KMS-11 (cell line): ENCODE measurements at regions not wholly inside any gene's neighbourhood (a gene's known extent, or its start where the extent isn't known, plus 50 kb on each side); places are given as distances from the start of the nearest gene placed in this dataset.

ENCODE experiments used
- H2AFZ ChIP-seq: fragments of 200-600 bp; sonication (generic); 2 replicates; pipeline ENCODE4 v1.6.1; 2016; ENCODE audit warnings: antibody characterized with exemption, mixed run types, low read depth
- H3K27ac ChIP-seq: fragments of 200-600 bp; sonication (generic); 2 replicates; pipeline ENCODE4 v1.6.1; 2016; ENCODE audit warnings: mild to moderate bottlenecking, mixed run types
- H3K27me3 ChIP-seq: fragments of 200-600 bp; sonication (generic); 2 replicates; pipeline ENCODE4 v1.6.1; 2017; ENCODE audit warnings: mild to moderate bottlenecking, low read depth, mixed run types, moderate library complexity; ENCODE audit not compliant: insufficient read depth
- H3K36me3 ChIP-seq: fragments of 200-600 bp; sonication (generic); 2 replicates; pipeline ENCODE4 v1.6.1; 2017; ENCODE audit warnings: mild to moderate bottlenecking, mixed run types; ENCODE audit not compliant: insufficient read depth
- H3K4me1 ChIP-seq: fragments of 200-600 bp; sonication (generic); 2 replicates; pipeline ENCODE4 v1.6.1; 2016; ENCODE audit warnings: mild to moderate bottlenecking, low read depth, mixed run types; ENCODE audit not compliant: poor library complexity, severe bottlenecking
- H3K4me2 ChIP-seq: fragments of 200-600 bp; sonication (generic); 2 replicates; pipeline ENCODE4 v1.7.0; 2016; ENCODE audit warnings: mild to moderate bottlenecking, mixed run types
- H3K4me3 ChIP-seq: fragments of 200-600 bp; sonication (generic); IDR thresholded peaks from 2 replicates; pipeline ENCODE4 v1.6.1; 2017; ENCODE audit warnings: low read depth, low read length, mixed read lengths; ENCODE audit not compliant: insufficient read depth
- H3K79me2 ChIP-seq: fragments of 200-600 bp; sonication (generic); 2 replicates; pipeline ENCODE4 v1.6.1; 2016; ENCODE audit warnings: low read depth, mixed run types; ENCODE audit not compliant: insufficient read depth
- H3K9ac ChIP-seq: fragments of 200-600 bp; sonication (generic); 2 replicates; pipeline ENCODE4 v1.6.1; 2016; ENCODE audit warnings: mild to moderate bottlenecking, mixed run types
- H4K20me1 ChIP-seq: fragments of 200-600 bp; sonication (generic); 2 replicates; pipeline ENCODE4 v1.6.1; 2016; ENCODE audit warnings: mild to moderate bottlenecking, mixed run types; ENCODE audit not compliant: insufficient read depth
- CTCF ChIP-seq: fragments of 200-600 bp; sonication (generic); conservative IDR thresholded peaks from 2 replicates; pipeline ENCODE4 v1.6.1; 2017; ENCODE audit warnings: low read depth, mild to moderate bottlenecking, antibody characterized with exemption, low read length, moderate library complexity, mixed read lengths

- no peak overlapping the region for H3K4me2 ChIP-seq
- no peak for TF ChIP-seq CTCF
- no peak overlapping the region for H2AFZ ChIP-seq
- no peaks in the 10 kb centered on the region for H4K20me1 ChIP-seq
- H3K36me3 ChIP-seq: no peaks in the 10 kb centered on the region
- no peak overlapping the region for H3K27ac ChIP-seq
- H3K9ac ChIP-seq: no peak overlapping the region
- H3K4me3 ChIP-seq: no peak overlapping the region
- H3K27me3 ChIP-seq: no peaks in the 10 kb centered on the region
- H3K79me2 ChIP-seq: no peaks in the 10 kb centered on the region
- H3K4me1 ChIP-seq: no peaks in the 10 kb centered on the region
These were observed 417.6 kb downstream of the SUCLG1 start for GRCh38 chr2:84041506-84041905.

- H2AFZ ChIP-seq: no peak overlapping the region
- no peaks in the 10 kb centered on the region for H3K36me3 ChIP-seq
- no peak overlapping the region for H3K9ac ChIP-seq
- no peak overlapping the region for H3K4me3 ChIP-seq
- no peak overlapping the region for H3K27ac ChIP-seq
- no peak for TF ChIP-seq CTCF
- no peaks in the 10 kb centered on the region for H4K20me1 ChIP-seq
- H3K4me2 ChIP-seq: no peak overlapping the region
- H3K79me2 ChIP-seq: no peaks in the 10 kb centered on the region
- no peaks in the 10 kb centered on the region for H3K4me1 ChIP-seq
- H3K27me3 ChIP-seq: no peaks in the 10 kb centered on the region
These were observed 418.8 kb downstream of the SUCLG1 start for GRCh38 chr2:84040281-84040680.

- no peak overlapping the region for H3K9ac ChIP-seq
- TF ChIP-seq CTCF: no peak
- no peak overlapping the region for H2AFZ ChIP-seq
- H3K27ac ChIP-seq: no peak overlapping the region
- H3K4me3 ChIP-seq: no peak overlapping the region
- H3K79me2 ChIP-seq: no peaks in the 10 kb centered on the region
- no peaks in the 10 kb centered on the region for H4K20me1 ChIP-seq
- no peaks in the 10 kb centered on the region for H3K36me3 ChIP-seq
- H3K4me1 ChIP-seq: no peaks in the 10 kb centered on the region
- no peaks in the 10 kb centered on the region for H3K27me3 ChIP-seq
- H3K4me2 ChIP-seq: no peak overlapping the region
These were observed 420.2 kb downstream of the SUCLG1 start for GRCh38 chr2:84038866-84039265.

GRCh38 chr2:84033347-84033974 is 425.6 kb downstream of the SUCLG1 start:
- no peaks in the 10 kb centered on the region for H3K27me3 ChIP-seq
- H3K4me3 ChIP-seq: no peak overlapping the region
- no peaks in the 10 kb centered on the region for H3K79me2 ChIP-seq
- H3K4me2 ChIP-seq: peak overlapping the region; percentile 9
- no peaks in the 10 kb centered on the region for H3K36me3 ChIP-seq
- no peak overlapping the region for H3K27ac ChIP-seq
- H3K9ac ChIP-seq: no peak overlapping the region
- H2AFZ ChIP-seq: peak overlapping the region; percentile 43
- no peaks in the 10 kb centered on the region for H4K20me1 ChIP-seq
- no peak for TF ChIP-seq CTCF
- peaks cover 8% of the 10 kb centered on the region for H3K4me1 ChIP-seq
